SK-N-MC (cell line): ENCODE measurements at regions not wholly inside any gene's neighbourhood (a gene's known extent, or its start where the extent isn't known, plus 50 kb on each side); places are given as distances from the start of the nearest gene placed in this dataset.

Source experiments
- DNase-seq: peaks from one replicate; pipeline ENCODE4 v3.0.0-alpha.2; 2011; ENCODE audit warnings: low read depth, low spot score
- H3K27ac ChIP-seq: fragments of 200-600 bp; sonication (generic); 2 replicates; pipeline ENCODE4 v1.5.1; 2016; ENCODE audit warnings: mixed run types
- H3K36me3 ChIP-seq: fragments of 200-600 bp; sonication (generic); 2 replicates; pipeline ENCODE4 v1.6.1; 2017; ENCODE audit warnings: antibody characterized with exemption, low read length, mixed read lengths; ENCODE audit not compliant: insufficient read depth
- H3K4me3 ChIP-seq: fragments of 200-600 bp; sonication (generic); 2 replicates; pipeline ENCODE4 v1.5.1; 2016
- H3K9ac ChIP-seq: fragments of 200-600 bp; sonication (generic); 2 replicates; pipeline ENCODE4 v1.8.0; 2017; ENCODE audit warnings: mixed run types, mixed read lengths; ENCODE audit not compliant: insufficient read length
- H3K9me3 ChIP-seq: fragments of 200-600 bp; sonication (generic); 2 replicates; pipeline ENCODE4 v1.6.1; 2017; ENCODE audit warnings: low read depth, mild to moderate bottlenecking, antibody characterized with exemption, low read length, moderate library complexity, mixed read lengths
- EZH2 ChIP-seq: fragments of 200-600 bp; sonication (generic); IDR thresholded peaks from one replicate; pipeline ENCODE4 v1.6.1; 2017; ENCODE audit warnings: antibody characterized with exemption
- FOXP2 ChIP-seq: optimal IDR thresholded peaks from 2 replicates; pipeline ENCODE3; 2011; ENCODE audit warnings: mild to moderate bottlenecking, moderate library complexity; ENCODE audit not compliant: insufficient read depth; ENCODE audit errors: extremely low read length, control extremely low read depth
- POLR2AphosphoS5 ChIP-seq: IDR thresholded peaks from 2 replicates; pipeline ENCODE4 v1.6.1; 2012; ENCODE audit warnings: mild to moderate bottlenecking, low read depth, low read length, borderline replicate concordance

DNA sequence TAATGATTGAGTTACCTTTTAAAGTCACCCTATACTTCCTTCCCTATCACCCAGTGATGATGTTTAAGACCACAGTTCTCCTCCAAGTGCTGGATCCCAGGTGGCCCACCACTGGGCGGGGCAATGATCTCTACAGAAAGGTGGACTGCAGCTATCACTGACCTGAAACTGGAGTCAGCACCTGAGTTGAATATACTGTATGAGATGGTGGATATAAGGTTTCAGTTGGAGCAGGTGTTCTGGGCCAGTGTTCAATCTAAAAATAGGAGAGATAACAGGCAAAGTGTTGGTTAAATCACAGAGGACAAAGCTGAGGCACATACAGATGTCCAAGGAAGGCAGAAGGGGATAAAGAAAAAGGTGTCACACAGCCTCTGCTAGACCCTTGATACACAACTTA is 96.6 kb downstream of the SIPA1L2 start:
- Histone ChIP-seq H3K4me3 (no peak overlapping the region), H3K36me3 (no peaks in the 10 kb centered on the region), H3K9ac (no peak overlapping the region), H3K9me3 (no peaks in the 10 kb centered on the region), H3K27ac (no peak overlapping the region)
- no peak for TF ChIP-seq FOXP2
- no peak for DNase-seq

DNA sequence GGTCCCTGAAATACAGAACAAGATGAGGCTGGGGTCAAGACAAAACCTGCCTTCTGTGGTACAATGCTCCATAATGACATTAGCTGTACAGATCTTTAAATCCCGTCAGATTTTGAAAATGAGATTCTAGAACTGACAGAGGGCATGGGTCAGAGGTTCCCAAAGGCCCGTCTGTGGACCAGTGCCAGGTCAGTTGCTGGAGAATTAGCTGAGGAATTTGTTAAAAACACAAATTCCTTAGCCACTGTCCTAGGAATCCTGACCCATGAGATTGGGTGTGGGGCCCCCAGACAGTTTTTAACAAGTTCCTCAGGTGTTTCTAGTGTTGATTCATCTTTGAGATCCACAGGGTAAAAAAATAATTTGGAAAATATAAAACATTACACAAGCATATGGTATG is 97.0 kb downstream of the SIPA1L2 start:
- Histone ChIP-seq H3K4me3 (no peak overlapping the region), H3K27ac (no peak overlapping the region), H3K9me3 (no peaks in the 10 kb centered on the region), H3K36me3 (no peaks in the 10 kb centered on the region), H3K9ac (no peak overlapping the region)
- no peak for DNase-seq
- TF ChIP-seq FOXP2 (no peak), EZH2 (no peak)

DNA sequence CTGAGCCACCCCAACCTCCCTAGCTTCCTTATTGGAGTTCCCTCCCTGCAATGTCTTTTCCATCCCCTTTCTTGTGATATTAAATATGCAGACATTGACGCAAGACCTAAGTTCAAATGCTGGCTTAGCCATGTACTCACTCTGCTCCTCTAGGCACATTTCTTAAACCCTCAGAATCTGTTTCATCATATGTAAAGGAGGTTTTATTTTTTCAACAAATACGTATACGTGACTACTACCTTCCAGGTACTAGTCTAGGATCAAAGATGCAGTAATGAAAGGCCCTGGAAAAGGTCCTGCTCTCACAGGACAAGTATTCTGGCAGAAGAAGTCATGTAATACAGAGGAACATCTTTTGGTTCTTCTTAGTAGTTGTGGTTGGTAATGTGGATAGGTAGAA is 98.6 kb downstream of the SIPA1L2 start:
- Histone ChIP-seq H3K4me3 (no peak overlapping the region), H3K27ac (no peak overlapping the region), H3K9me3 (no peaks in the 10 kb centered on the region), H3K9ac (no peak overlapping the region), H3K36me3 (no peaks in the 10 kb centered on the region)
- no peak for DNase-seq
- TF ChIP-seq FOXP2 (no peak), EZH2 (no peak)

DNA sequence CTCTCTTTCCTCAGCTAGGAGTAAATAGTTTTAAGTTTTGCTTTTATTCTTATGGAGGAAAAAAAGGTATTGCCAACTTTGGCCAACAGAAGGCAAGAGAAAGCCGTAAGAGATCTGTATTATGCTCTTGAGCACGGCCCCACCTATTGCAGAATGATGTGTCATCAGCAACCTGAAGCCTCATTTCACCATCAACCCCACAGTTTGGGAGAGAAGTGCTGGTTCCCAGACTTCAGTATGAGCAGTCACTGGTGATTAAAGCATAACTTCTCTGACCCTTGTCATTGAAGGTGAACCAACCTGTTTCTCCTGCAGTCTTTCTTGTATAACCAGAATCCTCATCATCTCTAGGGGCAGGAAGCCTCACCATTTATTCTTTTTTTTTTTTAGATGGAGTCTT is 100.2 kb downstream of the SIPA1L2 start:
- no peak overlapping the region for H3K4me3 ChIP-seq
- H3K9me3 ChIP-seq, result no peaks in the 10 kb centered on the region
- DNase-seq, result no peak
- H3K27ac ChIP-seq, result no peak overlapping the region
- no peaks in the 10 kb centered on the region for H3K36me3 ChIP-seq
- no peak overlapping the region for H3K9ac ChIP-seq
- no peak for TF ChIP-seq POLR2AphosphoS5
- no peak for TF ChIP-seq EZH2
- no peak for TF ChIP-seq FOXP2

DNA sequence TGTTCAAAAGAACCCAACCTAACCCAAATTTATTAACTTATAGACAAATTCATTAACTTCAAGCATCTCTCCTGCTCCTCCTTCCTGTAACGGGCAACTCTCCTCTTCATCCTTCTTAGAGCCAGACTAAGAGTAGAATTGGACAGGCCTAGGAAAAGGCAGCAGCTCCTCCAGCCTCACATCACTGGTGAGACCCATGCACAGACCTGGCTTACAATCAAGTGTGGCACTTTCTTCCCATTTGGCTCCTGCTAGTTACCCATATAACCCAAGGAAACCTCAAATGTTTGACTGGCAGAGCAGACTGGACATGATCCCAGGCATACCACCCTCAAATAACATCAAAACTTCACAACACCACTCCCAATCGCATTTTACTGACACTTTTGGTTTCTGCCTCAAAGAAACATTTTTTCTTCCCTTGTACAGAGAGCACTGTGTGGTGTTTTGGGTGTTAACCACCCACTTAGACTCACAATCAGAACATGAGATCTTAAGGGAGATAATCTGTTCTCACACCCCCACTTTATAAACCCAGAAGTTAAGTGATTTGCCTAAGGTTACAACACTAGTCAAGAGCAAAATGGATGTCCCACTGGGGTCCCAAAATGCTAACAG is 101.4 kb downstream of the SIPA1L2 start:
- Histone ChIP-seq H3K9me3 (no peaks in the 10 kb centered on the region), H3K36me3 (no peaks in the 10 kb centered on the region), H3K9ac (no peak overlapping the region), H3K4me3 (no peak overlapping the region), H3K27ac (no peak overlapping the region)
- DNase-seq, result no peak
- no peak for TF ChIP-seq POLR2AphosphoS5

DNA sequence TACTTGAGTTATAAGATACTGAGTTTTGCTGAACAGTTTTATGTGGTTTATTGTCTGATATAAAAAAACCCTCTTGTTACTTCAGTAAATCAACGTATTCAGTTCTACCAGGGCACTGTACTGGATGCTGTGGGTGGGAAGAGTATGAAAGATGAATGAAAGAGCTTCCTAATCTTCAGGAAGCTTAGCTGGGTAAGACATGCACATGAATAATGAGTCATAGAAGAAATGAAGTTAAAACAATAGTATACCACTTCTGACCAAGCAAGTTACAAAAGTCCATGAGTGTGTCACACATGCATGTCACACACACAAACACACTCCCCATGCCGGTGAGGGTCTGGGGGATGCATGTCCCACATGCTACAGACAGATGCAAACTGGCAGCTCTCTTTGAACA is 105.9 kb downstream of the SIPA1L2 start:
- Histone ChIP-seq H3K27ac (no peak overlapping the region), H3K36me3 (no peaks in the 10 kb centered on the region), H3K9me3 (no peaks in the 10 kb centered on the region), H3K9ac (no peak overlapping the region), H3K4me3 (no peak overlapping the region)
- no peak for DNase-seq
- no peak for TF ChIP-seq POLR2AphosphoS5
- no peak for TF ChIP-seq FOXP2
- TF ChIP-seq EZH2, result no peak

DNA sequence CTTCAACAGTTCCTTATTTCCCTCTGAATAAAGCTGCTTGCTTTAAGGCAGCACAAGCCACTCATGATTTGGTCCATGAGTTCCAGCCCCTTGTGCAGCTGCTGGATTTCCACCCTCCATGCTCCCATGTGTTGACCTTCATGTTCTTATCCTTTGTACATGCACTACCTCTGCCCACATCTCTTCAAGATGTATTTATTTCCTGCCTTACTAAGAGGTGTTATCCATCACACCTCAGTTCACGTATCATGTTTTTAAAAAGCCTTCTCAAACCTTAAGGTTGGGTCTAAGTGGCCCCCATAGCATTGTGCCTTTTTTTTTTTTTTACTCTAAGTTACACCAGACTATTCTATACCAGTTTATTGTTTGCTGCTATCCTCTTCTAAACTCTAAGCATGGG is 107.7 kb downstream of the SIPA1L2 start:
- no peaks in the 10 kb centered on the region for H3K36me3 ChIP-seq
- no peak overlapping the region for H3K4me3 ChIP-seq
- no peak overlapping the region for H3K27ac ChIP-seq
- TF ChIP-seq FOXP2, result no peak
- no peak for TF ChIP-seq POLR2AphosphoS5
- no peak for TF ChIP-seq EZH2
- no peaks in the 10 kb centered on the region for H3K9me3 ChIP-seq
- no peak overlapping the region for H3K9ac ChIP-seq
- no peak for DNase-seq

DNA sequence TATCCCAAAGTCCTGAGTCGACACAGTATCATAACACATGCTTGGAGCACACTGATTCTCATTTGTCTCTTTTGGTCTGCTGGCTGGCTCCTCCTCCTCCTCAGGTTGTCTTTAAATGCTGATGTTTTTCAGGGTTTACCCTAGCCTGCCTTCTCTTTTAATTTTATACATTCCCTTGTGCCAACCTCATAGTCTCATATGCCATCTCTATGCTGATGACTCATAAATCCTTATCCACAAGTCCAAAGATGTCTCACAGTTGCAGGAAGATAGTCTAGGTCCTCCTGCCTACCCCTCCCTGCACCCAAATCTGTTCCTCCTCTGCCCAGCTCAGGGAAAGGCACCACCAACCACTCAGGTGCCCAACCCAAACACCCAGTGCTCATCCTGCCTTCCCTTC is 108.3 kb downstream of the SIPA1L2 start:
- Histone ChIP-seq H3K4me3 (no peak overlapping the region), H3K27ac (no peak overlapping the region), H3K9ac (no peak overlapping the region), H3K9me3 (no peaks in the 10 kb centered on the region), H3K36me3 (no peaks in the 10 kb centered on the region)
- DNase-seq, result no peak
- no peak for TF ChIP-seq FOXP2
- TF ChIP-seq EZH2, result no peak

DNA sequence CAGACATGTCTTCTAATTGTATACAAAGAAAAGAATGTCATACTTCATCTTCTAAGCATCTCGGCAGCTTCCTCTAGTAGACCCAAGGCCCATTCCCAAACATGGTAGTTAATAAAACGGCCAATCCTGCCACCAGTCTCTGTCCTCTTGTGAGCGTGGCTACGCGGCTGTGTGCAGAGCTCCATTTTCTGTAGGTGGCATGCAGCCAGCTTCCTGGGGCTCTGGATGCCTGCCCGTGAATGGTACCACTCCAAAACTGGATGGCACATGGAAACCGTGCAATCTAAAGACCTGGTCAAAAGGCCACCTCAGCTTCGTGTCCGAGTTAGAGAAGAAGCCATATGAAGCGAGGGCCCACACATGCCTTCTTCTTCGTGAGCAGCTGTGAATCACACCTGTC is 110.7 kb downstream of the SIPA1L2 start:
- TF ChIP-seq FOXP2, result no peak
- TF ChIP-seq EZH2, result no peak
- no peak for TF ChIP-seq POLR2AphosphoS5
- Histone ChIP-seq H3K9me3 (no peaks in the 10 kb centered on the region), H3K36me3 (no peaks in the 10 kb centered on the region), H3K9ac (no peak overlapping the region), H3K4me3 (no peak overlapping the region), H3K27ac (no peak overlapping the region)
- DNase-seq, result no peak

DNA sequence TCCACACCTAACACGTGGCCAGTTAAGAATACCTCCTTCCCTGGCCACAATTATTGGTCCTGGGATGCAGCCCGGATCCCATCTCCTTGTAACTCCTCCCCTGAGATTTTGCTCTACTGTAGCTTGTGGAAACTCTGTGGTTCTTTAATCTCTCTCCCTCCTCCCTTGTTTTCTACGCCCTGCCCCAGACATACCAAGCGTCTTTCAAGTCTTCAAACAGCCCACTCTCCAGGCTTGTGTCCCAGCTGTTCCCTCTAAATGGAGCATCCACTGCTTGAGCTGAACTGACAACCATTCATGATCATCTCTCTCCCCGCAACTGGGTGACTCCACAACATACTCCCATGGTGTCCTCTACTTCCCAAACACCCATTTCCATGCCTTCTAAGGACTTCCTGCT is 111.6 kb downstream of the SIPA1L2 start:
- no peak overlapping the region for H3K4me3 ChIP-seq
- no peak overlapping the region for H3K27ac ChIP-seq
- H3K36me3 ChIP-seq, result no peaks in the 10 kb centered on the region
- H3K9me3 ChIP-seq, result no peaks in the 10 kb centered on the region
- no peak for DNase-seq
- TF ChIP-seq POLR2AphosphoS5, result no peak
- H3K9ac ChIP-seq, result no peak overlapping the region
